ENCODE measurements at regions not wholly inside any gene's neighbourhood (a gene's known extent, or its start where the extent isn't known, plus 50 kb on each side); places are given as distances from the start of the nearest gene placed in this dataset.

DNA sequence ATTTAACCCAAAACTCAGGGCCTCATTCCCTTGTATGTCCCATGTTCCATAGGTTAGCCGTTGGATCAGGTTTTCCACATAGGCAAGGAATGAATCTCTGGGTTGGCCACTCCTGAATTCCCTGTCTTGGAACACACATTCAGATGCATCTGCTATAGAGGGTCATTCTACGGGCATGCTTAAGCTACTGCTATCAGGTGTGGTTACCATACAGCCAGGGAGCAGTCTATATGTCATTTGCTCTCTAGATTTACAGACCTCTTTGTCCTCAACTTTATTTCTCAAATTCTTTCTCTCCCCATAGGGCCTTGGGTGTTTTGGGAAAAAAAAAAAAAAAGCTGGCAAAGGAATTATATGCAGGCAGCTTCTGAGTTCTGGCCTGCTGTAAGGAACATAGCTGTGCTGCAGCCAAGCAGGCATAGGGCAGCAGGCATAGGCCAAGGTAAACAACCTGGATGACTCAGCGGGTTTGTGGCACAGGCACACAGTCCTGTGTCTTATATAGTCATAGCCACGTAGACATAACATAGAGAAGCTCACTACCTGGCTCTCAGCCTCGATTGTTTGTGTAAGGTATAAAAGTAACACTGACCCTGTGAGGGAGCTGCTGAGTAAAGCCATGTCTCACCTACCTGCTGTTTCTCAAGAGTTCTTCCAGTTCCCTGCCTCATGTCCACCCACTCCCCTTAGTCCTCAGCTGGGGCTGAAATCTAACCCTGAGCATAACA is 141.5 kb downstream of the OSTF1 start:
- TF ChIP-seq, protein P1, sequence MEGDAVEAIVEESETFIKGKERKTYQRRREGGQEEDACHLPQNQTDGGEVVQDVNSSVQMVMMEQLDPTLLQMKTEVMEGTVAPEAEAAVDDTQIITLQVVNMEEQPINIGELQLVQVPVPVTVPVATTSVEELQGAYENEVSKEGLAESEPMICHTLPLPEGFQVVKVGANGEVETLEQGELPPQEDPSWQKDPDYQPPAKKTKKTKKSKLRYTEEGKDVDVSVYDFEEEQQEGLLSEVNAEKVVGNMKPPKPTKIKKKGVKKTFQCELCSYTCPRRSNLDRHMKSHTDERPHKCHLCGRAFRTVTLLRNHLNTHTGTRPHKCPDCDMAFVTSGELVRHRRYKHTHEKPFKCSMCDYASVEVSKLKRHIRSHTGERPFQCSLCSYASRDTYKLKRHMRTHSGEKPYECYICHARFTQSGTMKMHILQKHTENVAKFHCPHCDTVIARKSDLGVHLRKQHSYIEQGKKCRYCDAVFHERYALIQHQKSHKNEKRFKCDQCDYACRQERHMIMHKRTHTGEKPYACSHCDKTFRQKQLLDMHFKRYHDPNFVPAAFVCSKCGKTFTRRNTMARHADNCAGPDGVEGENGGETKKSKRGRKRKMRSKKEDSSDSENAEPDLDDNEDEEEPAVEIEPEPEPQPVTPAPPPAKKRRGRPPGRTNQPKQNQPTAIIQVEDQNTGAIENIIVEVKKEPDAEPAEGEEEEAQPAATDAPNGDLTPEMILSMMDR (IDR thresholded peaks at IDR 0.05), result no peak
- TF ChIP-seq, protein P2, sequence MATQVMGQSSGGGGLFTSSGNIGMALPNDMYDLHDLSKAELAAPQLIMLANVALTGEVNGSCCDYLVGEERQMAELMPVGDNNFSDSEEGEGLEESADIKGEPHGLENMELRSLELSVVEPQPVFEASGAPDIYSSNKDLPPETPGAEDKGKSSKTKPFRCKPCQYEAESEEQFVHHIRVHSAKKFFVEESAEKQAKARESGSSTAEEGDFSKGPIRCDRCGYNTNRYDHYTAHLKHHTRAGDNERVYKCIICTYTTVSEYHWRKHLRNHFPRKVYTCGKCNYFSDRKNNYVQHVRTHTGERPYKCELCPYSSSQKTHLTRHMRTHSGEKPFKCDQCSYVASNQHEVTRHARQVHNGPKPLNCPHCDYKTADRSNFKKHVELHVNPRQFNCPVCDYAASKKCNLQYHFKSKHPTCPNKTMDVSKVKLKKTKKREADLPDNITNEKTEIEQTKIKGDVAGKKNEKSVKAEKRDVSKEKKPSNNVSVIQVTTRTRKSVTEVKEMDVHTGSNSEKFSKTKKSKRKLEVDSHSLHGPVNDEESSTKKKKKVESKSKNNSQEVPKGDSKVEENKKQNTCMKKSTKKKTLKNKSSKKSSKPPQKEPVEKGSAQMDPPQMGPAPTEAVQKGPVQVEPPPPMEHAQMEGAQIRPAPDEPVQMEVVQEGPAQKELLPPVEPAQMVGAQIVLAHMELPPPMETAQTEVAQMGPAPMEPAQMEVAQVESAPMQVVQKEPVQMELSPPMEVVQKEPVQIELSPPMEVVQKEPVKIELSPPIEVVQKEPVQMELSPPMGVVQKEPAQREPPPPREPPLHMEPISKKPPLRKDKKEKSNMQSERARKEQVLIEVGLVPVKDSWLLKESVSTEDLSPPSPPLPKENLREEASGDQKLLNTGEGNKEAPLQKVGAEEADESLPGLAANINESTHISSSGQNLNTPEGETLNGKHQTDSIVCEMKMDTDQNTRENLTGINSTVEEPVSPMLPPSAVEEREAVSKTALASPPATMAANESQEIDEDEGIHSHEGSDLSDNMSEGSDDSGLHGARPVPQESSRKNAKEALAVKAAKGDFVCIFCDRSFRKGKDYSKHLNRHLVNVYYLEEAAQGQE (IDR thresholded peaks at IDR 0.05; ENCODE audit: insufficient read depth in 1 of 2, low read depth in 2 of 2, low read length in 1 of 2), result no peak
- no peak for TF ChIP-seq SIN3A (IDR thresholded peaks at IDR 0.05; ENCODE audit: borderline replicate concordance, insufficient read depth, low read depth, low read length)
- no peak for TF ChIP-seq TCF7L2 (IDR thresholded peaks at IDR 0.05; ENCODE audit: low read depth, low read length)
- no peak for TF ChIP-seq POLR2AphosphoS5 (IDR thresholded peaks at IDR 0.05; ENCODE audit: low read depth, low read length)
- ChIA-PET CTCF (no interaction called here), POLR2A (no interaction called here)
- intact Hi-C loops (cut with micrococcal nuclease; ENCODE audit: unreplicated experiment), result no loop called here
- H3K9me3 ChIP-seq (ENCODE audit: control insufficient read depth, insufficient read depth, low read depth, low read length), result no peaks in the 10 kb centered on the region
- ATAC-seq, result no peak
- no peaks in the 10 kb centered on the region for H3K36me3 ChIP-seq (ENCODE audit: control insufficient read depth, insufficient read depth, low read length)
- no peaks in the 10 kb centered on the region; the same call in 1 of the 2 replicates for H3K4me1 ChIP-seq (ENCODE audit: control insufficient read depth, insufficient read depth, low read length)
- no peak overlapping the region for H3K4me3 ChIP-seq (ENCODE audit: low read depth in 2 of 2, low read length in 2 of 2)
- in situ Hi-C loops (cut with HindIII; ENCODE audit: low pct_unique_long_range_greater_than_20kb, low sequenced_read_pairs), result no loop called here
- no peak overlapping the region for H3K27ac ChIP-seq (ENCODE audit: low read length)
- DNase-seq (ENCODE audit: low read depth, low spot score), result no peak
- BruUV-seq (replicated peaks), result no TSS peak
- no peaks in the 10 kb centered on the region for H3K27me3 ChIP-seq (ENCODE audit: control insufficient read depth, insufficient read depth, low read length)

DNA sequence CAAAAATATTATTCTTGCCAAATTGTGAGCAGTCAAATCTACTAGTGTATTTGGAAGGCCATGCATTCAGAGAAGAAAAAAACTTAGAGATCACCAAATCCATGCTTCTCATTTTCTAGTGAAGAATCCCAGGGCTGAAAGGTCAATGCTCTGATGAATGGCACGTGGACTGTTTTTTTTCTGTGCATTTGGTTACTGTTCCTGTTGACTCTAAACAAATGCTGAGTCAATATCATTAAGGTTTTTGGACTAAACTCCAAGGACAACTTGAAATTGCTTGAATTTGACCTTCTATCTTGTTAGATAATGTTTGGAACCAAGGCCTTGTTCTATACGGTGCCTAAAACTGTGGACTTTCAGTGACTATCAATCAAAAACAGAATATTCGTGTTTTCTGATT is 142.2 kb downstream of the OSTF1 start:
- Histone ChIP-seq H3K27ac (ENCODE audit: low read length) (no peak overlapping the region), H3K9me3 (ENCODE audit: control insufficient read depth, insufficient read depth, low read depth, low read length) (no peaks in the 10 kb centered on the region), H3K27me3 (ENCODE audit: control insufficient read depth, insufficient read depth, low read length) (no peaks in the 10 kb centered on the region), H3K4me3 (ENCODE audit: low read depth in 2 of 2, low read length in 2 of 2) (no peak overlapping the region), H3K36me3 (ENCODE audit: control insufficient read depth, insufficient read depth, low read length) (no peaks in the 10 kb centered on the region), H3K4me1 (ENCODE audit: control insufficient read depth, insufficient read depth, low read length) (no peaks in the 10 kb centered on the region; the same call in 1 of the 2 replicates)
- CTCF ChIA-PET, result no interaction called here
- in situ Hi-C loops (cut with HindIII; ENCODE audit: low pct_unique_long_range_greater_than_20kb, low sequenced_read_pairs) (no loop called here), intact Hi-C loops (cut with micrococcal nuclease; ENCODE audit: unreplicated experiment) (no loop called here)
- ATAC-seq (no peak), DNase-seq (ENCODE audit: low read depth, low spot score) (no peak)
- TF ChIP-seq TCF7L2 (IDR thresholded peaks at IDR 0.05; ENCODE audit: low read depth, low read length) (no peak), POLR2AphosphoS5 (IDR thresholded peaks at IDR 0.05; ENCODE audit: low read depth, low read length) (no peak), SIN3A (IDR thresholded peaks at IDR 0.05; ENCODE audit: borderline replicate concordance, insufficient read depth, low read depth, low read length) (no peak)
- TF ChIP-seq, protein P1 (IDR thresholded peaks at IDR 0.05), result no peak
- POLR2A ChIA-PET, result no interaction called here
- no TSS peak for BruUV-seq (replicated peaks)
